HG02870 (cell line): ENCODE measurements at regions not wholly inside any gene's neighbourhood (a gene's known extent, or its start where the extent isn't known, plus 50 kb on each side); places are given as distances from the start of the nearest gene placed in this dataset.
"Not testable (repeated sequence)": the region's sequence is repeated elsewhere in the genome, so short reads cannot be mapped to it uniquely, and the experiment has no call there.

Source experiments
- ATAC-seq: cut with Tn5 transposase; IDR thresholded peaks from one replicate; pipeline ENCODE4 v1.9.1; 2021; ENCODE audit warnings: mild to moderate bottlenecking, moderate library complexity; ENCODE audit not compliant: unreplicated experiment

DNA sequence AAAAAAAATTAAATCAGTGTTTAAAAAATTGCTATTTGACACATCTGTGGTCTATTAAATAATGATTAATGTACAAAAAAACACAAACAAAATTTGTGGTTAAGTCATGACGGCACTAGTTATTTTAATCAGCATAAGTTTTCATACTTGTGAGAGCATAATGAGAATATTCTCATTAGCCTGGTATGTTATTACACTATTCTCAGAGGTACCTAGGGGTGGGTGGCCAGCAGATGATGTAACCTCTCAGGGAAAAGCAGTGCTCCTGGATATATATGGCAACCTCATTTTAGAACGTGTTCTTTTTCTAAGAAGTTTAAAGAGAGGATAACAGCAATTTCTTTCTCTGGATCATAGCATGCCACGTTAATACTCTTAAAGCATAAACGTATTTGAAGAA lies 109.2 kb downstream of the GJA1 start:
- no peak for ATAC-seq

- no peak for ATAC-seq
Measured at GRCh38 chr6:121548131-121548530, 112.7 kb downstream of the GJA1 start.

- ATAC-seq, result no peak
Measured at GRCh38 chr6:121549736-121550135, 114.3 kb downstream of the GJA1 start.

- ATAC-seq, result no peak
Measured at GRCh38 chr6:121550491-121551010, 115.1 kb downstream of the GJA1 start.

- no peak for ATAC-seq
Measured at GRCh38 chr6:121555201-121555600, 119.8 kb downstream of the GJA1 start.

DNA sequence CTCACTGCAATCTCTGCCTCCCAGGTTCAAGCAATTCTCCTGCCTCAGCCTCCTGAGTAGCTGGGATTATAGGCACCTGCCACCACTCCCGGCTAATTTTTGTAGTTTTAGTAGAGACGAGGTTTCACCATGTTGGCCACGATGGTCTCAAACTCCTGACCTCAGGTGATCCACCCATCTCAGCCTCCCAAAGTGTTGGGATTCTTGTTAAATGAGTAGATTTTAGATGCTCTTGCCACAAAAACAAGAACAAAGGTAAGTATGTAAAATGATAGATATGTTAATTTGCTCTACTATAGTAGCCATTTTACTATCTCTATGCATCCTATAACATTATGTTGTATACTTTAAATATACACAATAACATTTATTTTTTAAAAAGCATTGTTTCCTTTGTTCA lies 120.7 kb downstream of the GJA1 start:
- ATAC-seq, result not testable (repeated sequence)

DNA sequence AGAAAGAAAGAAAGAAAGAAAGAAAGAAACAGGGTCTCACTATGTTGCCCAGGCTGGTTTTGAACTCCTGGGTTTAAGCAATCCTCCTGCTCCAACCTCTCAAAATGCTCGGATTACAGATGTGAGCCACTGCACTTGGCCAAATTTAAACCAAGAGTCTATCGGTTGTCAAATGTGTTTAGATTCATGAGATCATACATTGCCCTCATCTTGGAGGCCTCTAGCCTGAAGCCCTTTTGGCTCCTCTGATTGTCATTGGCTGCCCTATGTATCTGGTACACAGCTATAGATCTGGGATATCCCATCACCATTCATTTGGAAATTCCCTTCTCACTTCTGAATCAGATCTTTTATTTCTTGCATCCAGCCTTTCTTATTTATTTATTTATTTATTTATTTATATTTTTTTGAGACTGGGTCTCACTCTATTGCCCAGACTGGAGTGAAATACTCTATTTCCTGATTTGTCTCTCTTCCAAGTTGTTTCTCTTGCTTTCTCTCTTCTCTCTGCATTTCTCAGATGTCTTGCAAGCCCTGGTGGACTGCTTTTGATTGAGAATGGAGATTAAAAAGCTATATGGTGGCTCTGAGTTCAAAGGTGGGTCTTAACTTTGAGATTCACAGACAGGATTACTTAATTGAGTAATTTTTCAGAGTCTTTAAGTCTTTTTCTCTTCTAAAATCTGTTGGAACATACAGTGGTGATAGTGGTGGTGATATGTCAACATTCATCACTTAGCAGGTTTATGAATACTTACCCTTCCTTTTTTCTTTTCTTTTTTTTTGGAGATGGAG lies 121.9 kb downstream of the GJA1 start:
- no peak for ATAC-seq

DNA sequence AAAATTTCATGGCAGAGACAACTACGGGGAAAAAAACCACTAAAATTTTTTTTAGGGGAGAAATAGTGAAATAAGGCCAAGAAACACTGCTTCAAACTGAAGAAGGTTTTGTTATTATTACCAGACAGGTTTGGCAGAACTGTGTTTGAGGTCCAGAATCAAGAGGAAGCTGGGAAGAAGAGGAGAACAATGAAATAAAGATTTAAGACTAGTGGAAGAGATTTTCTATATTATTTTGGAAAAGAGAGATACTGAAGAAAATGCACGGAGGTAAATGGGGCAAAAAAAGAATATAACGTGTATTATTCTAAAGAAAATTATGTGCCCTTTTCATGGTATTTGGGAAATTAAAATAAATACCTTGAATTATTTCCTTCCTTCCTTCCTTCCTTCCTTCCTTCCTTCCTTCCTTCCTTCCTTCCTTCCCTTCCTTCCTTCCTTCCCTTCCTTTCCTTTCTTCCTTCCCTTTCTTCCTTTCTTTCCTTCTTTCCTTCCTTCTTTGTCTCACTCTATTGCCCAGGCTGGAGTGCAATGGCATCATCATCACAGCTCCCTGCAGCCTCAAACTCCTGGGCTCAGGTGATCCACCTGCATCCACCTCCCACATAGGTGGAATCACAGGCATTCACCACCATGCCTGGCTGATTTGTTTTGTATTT lies 124.3 kb downstream of the GJA1 start:
- no peak for ATAC-seq

GRCh38 chr6:121560476-121560875 lies 125.0 kb downstream of the GJA1 start:
- ATAC-seq, result no peak

- no peak for ATAC-seq
Measured at GRCh38 chr6:121563286-121563685, 127.8 kb downstream of the GJA1 start.

GRCh38 chr6:121564529-121564928 lies 129.1 kb downstream of the GJA1 start:
- not testable (repeated sequence) for ATAC-seq

DNA sequence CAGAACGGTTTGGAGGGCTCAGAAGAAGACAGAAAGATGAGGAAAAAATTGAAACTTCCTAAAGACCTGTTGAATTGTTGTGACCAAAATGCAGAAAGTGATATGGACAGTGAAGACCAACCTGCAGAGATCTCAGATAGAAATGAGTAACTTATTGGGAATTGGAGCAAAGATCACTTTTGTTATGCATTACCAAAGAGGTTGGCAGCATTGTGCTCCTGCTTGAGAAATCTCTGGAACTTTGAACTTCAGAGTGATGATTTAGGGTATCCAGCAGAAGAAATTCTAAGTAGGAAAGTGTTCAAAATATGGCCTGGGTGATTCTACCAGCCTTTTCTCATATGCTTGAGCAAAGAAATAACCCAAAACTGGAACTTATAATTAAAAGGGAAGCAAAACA lies 136.0 kb downstream of the GJA1 start:
- ATAC-seq, result no peak

DNA sequence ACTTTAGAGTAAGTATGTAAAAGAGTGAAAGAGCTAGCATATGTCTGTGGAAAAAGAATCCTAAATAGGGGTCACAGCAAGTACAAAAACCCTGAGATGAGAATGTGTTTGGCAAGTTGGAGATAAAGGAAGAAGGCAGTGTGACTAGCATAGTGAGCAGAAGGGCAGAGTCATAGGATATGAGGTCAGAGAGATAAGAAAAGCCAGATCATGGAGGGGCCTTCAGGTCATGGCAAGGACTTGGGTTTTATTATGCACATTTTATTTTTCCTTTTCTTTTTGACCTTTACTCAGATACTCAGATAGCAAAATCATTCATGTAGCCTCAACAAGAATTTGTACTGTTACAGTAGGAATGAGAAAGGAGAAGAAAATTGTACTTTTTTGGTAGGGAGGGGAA lies 138.0 kb downstream of the GJA1 start:
- no peak for ATAC-seq

GRCh38 chr6:121578216-121578615 lies 142.8 kb downstream of the GJA1 start:
- no peak for ATAC-seq

- ATAC-seq, result no peak
Measured at GRCh38 chr6:121579478-121579877, 144.0 kb downstream of the GJA1 start.

GRCh38 chr6:121581327-121581726 lies 145.9 kb downstream of the GJA1 start:
- no peak for ATAC-seq

GRCh38 chr6:121582262-121582661 lies 146.8 kb downstream of the GJA1 start:
- no peak for ATAC-seq

DNA sequence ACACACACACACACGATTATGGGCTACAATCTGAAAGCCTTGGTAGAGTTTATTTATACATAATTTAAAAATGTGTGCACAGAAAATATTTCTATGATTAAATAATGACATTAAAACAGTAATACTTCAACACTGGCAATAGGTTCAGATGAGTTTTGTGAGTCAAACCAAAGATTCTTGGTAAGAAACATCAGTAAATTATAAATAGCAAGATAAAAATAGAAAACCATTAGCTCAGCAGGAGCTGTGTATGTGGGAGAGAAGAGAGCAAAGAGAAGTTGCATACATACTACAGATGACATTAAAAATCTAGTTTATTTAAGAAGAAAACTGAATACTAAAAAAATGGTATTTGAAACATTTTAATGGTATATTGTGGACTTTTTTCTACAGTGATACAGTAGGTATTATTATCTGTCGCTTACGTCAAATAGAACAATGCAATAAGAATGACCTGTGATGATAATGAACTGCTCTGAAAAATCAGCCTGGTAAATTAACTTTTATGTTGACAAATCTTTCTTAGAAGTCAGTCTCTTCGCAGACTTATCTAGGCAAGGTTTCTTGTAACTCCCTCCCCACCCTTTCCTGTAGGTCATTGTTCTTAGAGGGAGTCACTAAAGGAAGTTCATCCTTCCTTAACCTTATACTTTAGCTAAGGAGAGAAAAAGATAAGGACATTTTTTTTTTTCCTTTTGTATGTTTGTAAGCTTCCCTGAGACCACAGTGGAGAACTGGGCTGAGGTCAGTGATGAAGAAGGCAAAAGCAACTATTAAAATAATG lies 149.3 kb downstream of the GJA1 start:
- ATAC-seq, result no peak

DNA sequence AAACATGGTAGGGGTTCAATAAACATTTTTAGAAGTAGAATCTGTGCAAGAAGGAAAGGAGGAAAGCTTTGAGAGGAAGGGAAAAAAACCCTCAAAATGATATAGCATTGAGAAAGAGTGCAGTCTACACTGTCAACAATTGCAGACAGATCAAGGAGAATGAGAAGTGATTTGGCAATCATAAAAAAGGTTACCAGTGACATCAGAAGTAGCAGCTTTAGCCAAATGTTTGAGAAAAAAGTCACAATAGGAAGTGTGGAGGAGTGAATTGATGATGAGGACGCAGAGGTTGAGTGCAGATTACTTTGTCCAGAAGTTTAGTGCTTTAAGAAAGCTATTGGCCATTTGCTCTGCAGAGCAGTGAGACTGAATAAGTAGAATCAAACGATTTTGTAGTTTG lies 155.0 kb downstream of the GJA1 start:
- ATAC-seq, result no peak

DNA sequence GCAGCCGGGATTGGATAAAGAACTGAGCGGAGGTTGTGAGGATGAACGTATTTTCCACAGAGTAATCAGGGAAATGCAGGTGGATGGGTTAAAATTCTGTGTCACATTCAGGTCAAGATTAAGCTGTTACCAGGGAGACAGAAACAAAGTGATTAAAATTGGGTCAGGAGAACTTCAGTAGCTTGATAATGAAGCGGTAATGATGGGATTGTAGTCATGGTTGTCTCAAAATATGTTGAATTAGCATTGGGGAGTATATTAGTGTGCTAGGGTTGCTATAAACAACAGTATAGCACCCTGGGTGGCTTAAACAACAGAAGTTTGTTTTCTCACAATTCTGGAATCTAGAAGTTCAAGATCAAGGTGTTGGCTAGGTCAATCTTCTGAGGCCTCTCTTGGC lies 155.5 kb downstream of the GJA1 start:
- ATAC-seq, result no peak

DNA sequence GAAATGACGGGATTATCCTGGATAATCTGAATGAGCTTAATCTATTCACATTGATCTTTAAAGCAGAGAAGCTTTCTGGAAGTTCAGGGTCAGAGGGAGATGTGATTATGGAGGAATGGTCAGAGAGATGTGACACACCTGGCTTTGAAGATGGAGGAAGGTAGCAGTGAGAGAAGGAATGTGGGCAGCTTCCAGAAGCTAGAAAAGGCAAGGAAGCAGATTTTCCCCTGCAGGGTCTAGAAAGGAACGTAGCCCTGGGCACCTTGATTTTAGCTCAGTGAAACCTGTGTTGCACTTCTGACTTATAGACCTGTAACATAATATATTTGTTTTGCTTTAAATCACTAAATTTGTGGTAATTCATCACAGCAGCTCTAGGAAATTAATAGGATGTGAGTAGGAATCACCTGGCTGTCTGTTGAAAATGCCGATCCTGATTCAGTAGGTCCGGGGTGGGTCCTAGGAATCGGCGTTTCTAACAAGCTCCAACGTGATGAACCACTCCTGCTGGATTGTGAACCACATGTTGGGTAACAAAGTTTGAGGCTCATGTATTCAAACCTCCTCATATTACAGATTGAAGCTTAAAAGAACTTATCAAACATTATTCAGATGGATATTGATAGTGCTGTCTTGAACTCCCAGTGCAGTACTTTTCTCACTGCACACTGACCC lies 157.0 kb downstream of the GJA1 start:
- no peak for ATAC-seq
